Testis (tissue), 2 donors: ENCODE measurements at regions not wholly inside any gene's neighbourhood (a gene's known extent, or its start where the extent isn't known, plus 50 kb on each side); places are given as distances from the start of the nearest gene placed in this dataset.

Experiments
- POLR2A ChIP-seq: fragments of 450-650 bp; IDR thresholded peaks from one replicate; pipeline ENCODE4 v1.6.1; 2017; ENCODE audit warnings: antibody characterized with exemption, mild to moderate bottlenecking, moderate library complexity
- TF ChIP-seq, protein P1 (sequence below), 3 experiments: fragments of 450-650 bp in 2 of 3; fragments of 200-600 bp in 1 of 3; sonication (generic) in 1 of 3; IDR thresholded peaks; one replicate each; pipeline ENCODE4 v1.5.1; 2016 to 2019; ENCODE audit warnings: antibody characterized with exemption in 3 of 3, mild to moderate bottlenecking in 2 of 3, moderate library complexity in 1 of 3

DNA sequence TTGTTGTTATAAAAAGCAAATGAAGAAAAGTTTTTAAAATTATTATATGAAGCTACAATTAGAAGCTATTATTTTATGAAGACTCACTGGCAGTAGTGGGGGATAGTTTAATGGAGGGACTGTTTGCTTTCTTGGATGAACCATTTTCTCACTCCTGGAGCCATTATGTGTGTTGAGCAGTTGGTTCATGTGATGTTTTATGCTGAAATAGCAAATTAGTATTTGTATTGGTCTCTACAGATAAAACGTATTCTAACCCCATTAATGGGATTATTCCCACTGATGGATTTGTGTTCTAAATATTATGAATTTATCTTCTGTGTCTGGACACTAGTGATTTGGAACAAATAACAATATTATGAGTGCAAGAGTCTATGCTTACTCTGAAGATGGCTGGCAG, 507.5 kb upstream of the FSHR start:
- TF ChIP-seq, protein P1, sequence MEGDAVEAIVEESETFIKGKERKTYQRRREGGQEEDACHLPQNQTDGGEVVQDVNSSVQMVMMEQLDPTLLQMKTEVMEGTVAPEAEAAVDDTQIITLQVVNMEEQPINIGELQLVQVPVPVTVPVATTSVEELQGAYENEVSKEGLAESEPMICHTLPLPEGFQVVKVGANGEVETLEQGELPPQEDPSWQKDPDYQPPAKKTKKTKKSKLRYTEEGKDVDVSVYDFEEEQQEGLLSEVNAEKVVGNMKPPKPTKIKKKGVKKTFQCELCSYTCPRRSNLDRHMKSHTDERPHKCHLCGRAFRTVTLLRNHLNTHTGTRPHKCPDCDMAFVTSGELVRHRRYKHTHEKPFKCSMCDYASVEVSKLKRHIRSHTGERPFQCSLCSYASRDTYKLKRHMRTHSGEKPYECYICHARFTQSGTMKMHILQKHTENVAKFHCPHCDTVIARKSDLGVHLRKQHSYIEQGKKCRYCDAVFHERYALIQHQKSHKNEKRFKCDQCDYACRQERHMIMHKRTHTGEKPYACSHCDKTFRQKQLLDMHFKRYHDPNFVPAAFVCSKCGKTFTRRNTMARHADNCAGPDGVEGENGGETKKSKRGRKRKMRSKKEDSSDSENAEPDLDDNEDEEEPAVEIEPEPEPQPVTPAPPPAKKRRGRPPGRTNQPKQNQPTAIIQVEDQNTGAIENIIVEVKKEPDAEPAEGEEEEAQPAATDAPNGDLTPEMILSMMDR (IDR thresholded peaks at IDR 0.05) = no peak
- no peak for TF ChIP-seq POLR2A
